Lower lobe of right lung (tissue), 2 donors: ENCODE measurements at regions not wholly inside any gene's neighbourhood (a gene's known extent, or its start where the extent isn't known, plus 50 kb on each side); places are given as distances from the start of the nearest gene placed in this dataset.

Experiments
- ATAC-seq, 2 donors: fragments of 200-7000 bp; cut with Tn5 transposase; one replicate each; pipeline ENCODE4 v1.9.1; 2020 to 2022; ENCODE audit warnings: mild to moderate bottlenecking in 2 of 2, moderate library complexity in 2 of 2
- DNase-seq: peaks from one replicate; pipeline ENCODE4 v3.0.0-alpha.2; 2020
- H3K27ac ChIP-seq: fragments of 200-600 bp; one replicate; pipeline ENCODE4 v1.8.0; 2022
- H3K27me3 ChIP-seq: fragments of 200-600 bp; one replicate; pipeline ENCODE4 v1.8.0; 2022; ENCODE audit warnings: low read depth
- H3K36me3 ChIP-seq: fragments of 200-600 bp; one replicate; pipeline ENCODE4 v1.8.0; 2022; ENCODE audit warnings: mild to moderate bottlenecking
- H3K4me1 ChIP-seq: fragments of 200-600 bp; one replicate; pipeline ENCODE4 v1.8.0; 2022
- H3K4me3 ChIP-seq: fragments of 200-600 bp; one replicate; pipeline ENCODE4 v1.8.0; 2022; ENCODE audit warnings: mild to moderate bottlenecking
- H3K9me3 ChIP-seq: fragments of 200-600 bp; one replicate; pipeline ENCODE4 v1.8.0; 2022
- CTCF ChIP-seq: fragments of 200-600 bp; IDR thresholded peaks from one replicate; pipeline ENCODE4 v1.8.0; 2022; ENCODE audit warnings: antibody characterized with exemption, mild to moderate bottlenecking
- intact Hi-C: fragments of 100-400 bp; cut with DNase I; formaldehyde crosslinking; loops from one replicate; pipeline ENCODE4 v1.11.0; 2022
- donor health status: DM: no; HTN: yes; CAD: no; lungs with severe emphysema.

GRCh38 chr2:17101596-17101995 is 416.6 kb downstream of the RAD51AP2 start:
- intact Hi-C loops = no loop called here
- Histone ChIP-seq H3K4me3 (no peak overlapping the region), H3K4me1 (no peaks in the 10 kb centered on the region), H3K9me3 (no peaks in the 10 kb centered on the region), H3K36me3 (no peaks in the 10 kb centered on the region), H3K27ac (no peak overlapping the region), H3K27me3 (no peaks in the 10 kb centered on the region)
- DNase-seq (no peak), ATAC-seq (no peak)
- no peak for TF ChIP-seq CTCF

- Histone ChIP-seq H3K27me3 (no peaks in the 10 kb centered on the region), H3K4me3 (no peak overlapping the region), H3K4me1 (no peaks in the 10 kb centered on the region), H3K9me3 (no peaks in the 10 kb centered on the region), H3K36me3 (no peaks in the 10 kb centered on the region), H3K27ac (no peak overlapping the region)
- DNase-seq = no peak
- intact Hi-C loops = no loop called here
- TF ChIP-seq CTCF = no peak
- no peak for ATAC-seq
Observed at GRCh38 chr2:17101091-17101490, 417.1 kb downstream of the RAD51AP2 start.

GRCh38 chr2:17095340-17095739 is 422.9 kb downstream of the RAD51AP2 start:
- no peaks in the 10 kb centered on the region for H3K9me3 ChIP-seq
- H3K4me1 ChIP-seq = no peaks in the 10 kb centered on the region
- ATAC-seq (no peak), DNase-seq (no peak)
- H3K4me3 ChIP-seq = no peak overlapping the region
- H3K36me3 ChIP-seq = no peaks in the 10 kb centered on the region
- TF ChIP-seq CTCF = no peak
- intact Hi-C loops = no loop called here
- H3K27ac ChIP-seq = no peak overlapping the region
- H3K27me3 ChIP-seq = no peaks in the 10 kb centered on the region

- intact Hi-C loops = no loop called here
- Histone ChIP-seq H3K9me3 (no peaks in the 10 kb centered on the region), H3K36me3 (no peaks in the 10 kb centered on the region), H3K4me3 (no peak overlapping the region), H3K27ac (no peak overlapping the region), H3K27me3 (no peaks in the 10 kb centered on the region), H3K4me1 (no peaks in the 10 kb centered on the region)
- ATAC-seq (no peak), DNase-seq (no peak)
- no peak for TF ChIP-seq CTCF
Observed at GRCh38 chr2:17093712-17094111, 424.5 kb downstream of the RAD51AP2 start.

GRCh38 chr2:17086990-17087389 is 421.4 kb upstream of the CYRIA start:
- DNase-seq (no peak), ATAC-seq (no peak)
- Histone ChIP-seq H3K4me3 (no peak overlapping the region), H3K27ac (no peak overlapping the region), H3K9me3 (no peaks in the 10 kb centered on the region), H3K27me3 (no peaks in the 10 kb centered on the region), H3K4me1 (no peaks in the 10 kb centered on the region), H3K36me3 (no peaks in the 10 kb centered on the region)
- no peak for TF ChIP-seq CTCF
- intact Hi-C loops = no loop called here
